GM21515 (cell line): ENCODE measurements at regions not wholly inside any gene's neighbourhood (a gene's known extent, or its start where the extent isn't known, plus 50 kb on each side); places are given as distances from the start of the nearest gene placed in this dataset.
"Not testable (repeated sequence)": the region's sequence is repeated elsewhere in the genome, so short reads cannot be mapped to it uniquely, and the experiment has no call there.

Experiments used
- ATAC-seq: cut with Tn5 transposase; IDR thresholded peaks from one replicate; pipeline ENCODE4 v1.9.1; 2021; ENCODE audit not compliant: unreplicated experiment

- no peak for ATAC-seq
Observed at GRCh38 chr4:117545039-117545438, 459.7 kb upstream of the TRAM1L1 start.

- ATAC-seq = no peak
Observed at GRCh38 chr4:117549524-117549923, 464.1 kb upstream of the TRAM1L1 start.

- ATAC-seq = no peak
Observed at GRCh38 chr4:117550085-117550484, 464.7 kb upstream of the TRAM1L1 start.

- ATAC-seq = no peak
Observed at GRCh38 chr4:117560329-117560728, 474.0 kb upstream of the NDST3 start.

- no peak for ATAC-seq
Observed at GRCh38 chr4:117574085-117574484, 460.2 kb upstream of the NDST3 start.

- no peak for ATAC-seq
Observed at GRCh38 chr4:117575850-117576249, 458.4 kb upstream of the NDST3 start.

GRCh38 chr4:117577686-117578311, 456.5 kb upstream of the NDST3 start:
- ATAC-seq = no peak

GRCh38 chr4:117588771-117589170, 445.5 kb upstream of the NDST3 start:
- ATAC-seq = no peak

GRCh38 chr4:117596917-117597480, 437.3 kb upstream of the NDST3 start:
- no peak for ATAC-seq

GRCh38 chr4:117599393-117599792, 434.9 kb upstream of the NDST3 start:
- not testable (repeated sequence) for ATAC-seq

GRCh38 chr4:117600936-117601335, 433.4 kb upstream of the NDST3 start:
- not testable (repeated sequence) for ATAC-seq

GRCh38 chr4:117610706-117611308, 423.5 kb upstream of the NDST3 start:
- no peak for ATAC-seq

GRCh38 chr4:117621673-117622072, 412.6 kb upstream of the NDST3 start:
- no peak for ATAC-seq

GRCh38 chr4:117623326-117623725, 411.0 kb upstream of the NDST3 start:
- ATAC-seq = no peak

- no peak for ATAC-seq
Observed at GRCh38 chr4:117626664-117627063, 407.6 kb upstream of the NDST3 start.

GRCh38 chr4:117634716-117635115, 399.6 kb upstream of the NDST3 start:
- no peak for ATAC-seq

- no peak for ATAC-seq
Observed at GRCh38 chr4:117637347-117637746, 396.9 kb upstream of the NDST3 start.

- ATAC-seq = no peak
Observed at GRCh38 chr4:117640836-117641235, 393.4 kb upstream of the NDST3 start.

GRCh38 chr4:117641519-117641918, 392.8 kb upstream of the NDST3 start:
- ATAC-seq = no peak

GRCh38 chr4:117654079-117654478, 380.2 kb upstream of the NDST3 start:
- ATAC-seq = no peak

GRCh38 chr4:117660668-117661067, 373.6 kb upstream of the NDST3 start:
- ATAC-seq = no peak
